ENCODE measurements at regions not wholly inside any gene's neighbourhood (a gene's known extent, or its start where the extent isn't known, plus 50 kb on each side); places are given as distances from the start of the nearest gene placed in this dataset.

GRCh38 chr12:80033448-80033847 is 65.9 kb upstream of the OTOGL start:
- Histone ChIP-seq H3K4me1 (ENCODE audit: control insufficient read depth, insufficient read depth, low read length) (no peaks in the 10 kb centered on the region), H4K20me1 (ENCODE audit: control insufficient read depth, insufficient read depth) (no peaks in the 10 kb centered on the region), H3K27me3 (replicated peaks in 1 of 2; ENCODE audit: control insufficient read depth in 2 of 2, insufficient read depth in 2 of 2, low read length in 1 of 2) (no peaks in the 10 kb centered on the region), H3K9ac (ENCODE audit: control insufficient read depth, insufficient read depth, low read length) (no peak overlapping the region), H3K9me3 (replicated peaks; ENCODE audit: control insufficient read depth, insufficient read depth, low read length) (no peaks in the 10 kb centered on the region), H3K4me2 (ENCODE audit: control insufficient read depth, insufficient read depth) (no peak overlapping the region), H3K27ac (ENCODE audit: control insufficient read depth, insufficient read depth) (no peak overlapping the region), H3K36me3 (ENCODE audit: control insufficient read depth in 2 of 2, insufficient read depth in 2 of 2, low read length in 1 of 2) (no peaks in the 10 kb centered on the region), H3K4me3 (no peak overlapping the region), H3K79me2 (ENCODE audit: control insufficient read depth, insufficient read depth, low read length) (no peaks in the 10 kb centered on the region), H2AFZ (ENCODE audit: control insufficient read depth, low read depth, low read length) (no peak overlapping the region)
- CTCF ChIA-PET, result no interaction called here
- FAIRE-seq (no peak), DNase-seq (ENCODE audit: low read depth, low spot score) (no peak), ATAC-seq (no peak)
- in situ Hi-C loops (cut with MboI), result no loop called here
- 34% methylated on average over 2 of the region's 2 CpGs for WGBS (ENCODE audit: insufficient coverage, insufficient replicate concordance, low lambda C conversion rate, missing lambda C conversion rate)
- intact Hi-C loops (cut with micrococcal nuclease; ENCODE audit: unreplicated experiment), result no loop called here
- no TSS peak for BruUV-seq (replicated peaks)
- POLR2A ChIA-PET, result no interaction called here
- RAD21 ChIA-PET (ENCODE audit: unreplicated experiment), result no interaction called here
- no peak for TF ChIP-seq TARDBP (IDR thresholded peaks at IDR 0.05; ENCODE audit: borderline replicate concordance)
- no peak for TF ChIP-seq JUNB (IDR thresholded peaks at IDR 0.05)
- TF ChIP-seq SREBF1 (IDR thresholded peaks at IDR 0.05; ENCODE audit: low read length), result no peak
- no peak for TF ChIP-seq CHD1 (IDR thresholded peaks at IDR 0.05; ENCODE audit: low read depth, low read length)
- TF ChIP-seq ZBED1 (IDR thresholded peaks at IDR 0.05; ENCODE audit: borderline replicate concordance), result no peak
- TF ChIP-seq NBN (IDR thresholded peaks at IDR 0.05), result no peak
- SMC1A ChIA-PET (ENCODE audit: uncharacterized antibody, unreplicated experiment), result interaction anchor here (1.4 kb wide), 1 partner anchor 17 kb away, joined by 4 read pairs; no protein-coding TSS in a partner anchor

GRCh38 chr12:80032946-80033345 is 66.4 kb upstream of the OTOGL start:
- ChIA-PET CTCF (interaction anchor here (0.9 kb wide), 1 partner anchor 9 kb away, joined by 3 read pairs; no protein-coding TSS in a partner anchor), SMC1A (ENCODE audit: uncharacterized antibody, unreplicated experiment) (interaction anchor here (0.6 to 1.4 kb wide), 2 partner anchors 16 to 59 kb away, joined by 4 read pairs; no protein-coding TSS in a partner anchor), POLR2A (no interaction called here), RAD21 (ENCODE audit: unreplicated experiment) (no interaction called here)
- H3K36me3 ChIP-seq (ENCODE audit: control insufficient read depth in 2 of 2, insufficient read depth in 2 of 2, low read length in 1 of 2), result no peaks in the 10 kb centered on the region
- no peak for DNase-seq (ENCODE audit: low read depth, low spot score)
- no peaks in the 10 kb centered on the region for H3K27me3 ChIP-seq (replicated peaks in 1 of 2; ENCODE audit: control insufficient read depth in 2 of 2, insufficient read depth in 2 of 2, low read length in 1 of 2)
- H3K9me3 ChIP-seq (replicated peaks; ENCODE audit: control insufficient read depth, insufficient read depth, low read length), result no peaks in the 10 kb centered on the region
- H2AFZ ChIP-seq (ENCODE audit: control insufficient read depth, low read depth, low read length), result no peak overlapping the region
- no peak overlapping the region for H3K4me3 ChIP-seq
- no peak overlapping the region for H3K4me2 ChIP-seq (ENCODE audit: control insufficient read depth, insufficient read depth)
- intact Hi-C loops (cut with micrococcal nuclease; ENCODE audit: unreplicated experiment) (no loop called here), in situ Hi-C loops (cut with MboI) (no loop called here)
- H3K9ac ChIP-seq (ENCODE audit: control insufficient read depth, insufficient read depth, low read length), result no peak overlapping the region
- no peak for FAIRE-seq
- H4K20me1 ChIP-seq (ENCODE audit: control insufficient read depth, insufficient read depth), result no peaks in the 10 kb centered on the region
- no peak overlapping the region for H3K27ac ChIP-seq (ENCODE audit: control insufficient read depth, insufficient read depth)
- no peaks in the 10 kb centered on the region for H3K4me1 ChIP-seq (ENCODE audit: control insufficient read depth, insufficient read depth, low read length)
- no peaks in the 10 kb centered on the region for H3K79me2 ChIP-seq (ENCODE audit: control insufficient read depth, insufficient read depth, low read length)
- no TSS peak for BruUV-seq (replicated peaks)
- ATAC-seq, result no peak
- WGBS (ENCODE audit: insufficient coverage, insufficient replicate concordance, low lambda C conversion rate, missing lambda C conversion rate), result 0% methylated on average over 1 of the region's 1 CpG
- TF ChIP-seq HCFC1 (IDR thresholded peaks at IDR 0.05; ENCODE audit: low read length) (no peak), ZNF207 (IDR thresholded peaks at IDR 0.05; ENCODE audit: borderline replicate concordance) (no peak), POLR2A (IDR thresholded peaks at IDR 0.05; ENCODE audit: low read depth, low read length) (no peak), NFYB (IDR thresholded peaks at IDR 0.05; ENCODE audit: insufficient read depth, low read depth, low read length) (no peak), CUX1 (IDR thresholded peaks at IDR 0.05; ENCODE audit: insufficient replicate concordance, low read depth, low read length) (no peak), MXI1 (IDR thresholded peaks at IDR 0.05; ENCODE audit: low read depth, low read length) (no peak), DPF2 (IDR thresholded peaks at IDR 0.05) (no peak), EZH2 (IDR thresholded peaks at IDR 0.05; ENCODE audit: borderline replicate concordance, control insufficient read depth, low read depth, low read length) (no peak)
- TF ChIP-seq, protein P1, sequence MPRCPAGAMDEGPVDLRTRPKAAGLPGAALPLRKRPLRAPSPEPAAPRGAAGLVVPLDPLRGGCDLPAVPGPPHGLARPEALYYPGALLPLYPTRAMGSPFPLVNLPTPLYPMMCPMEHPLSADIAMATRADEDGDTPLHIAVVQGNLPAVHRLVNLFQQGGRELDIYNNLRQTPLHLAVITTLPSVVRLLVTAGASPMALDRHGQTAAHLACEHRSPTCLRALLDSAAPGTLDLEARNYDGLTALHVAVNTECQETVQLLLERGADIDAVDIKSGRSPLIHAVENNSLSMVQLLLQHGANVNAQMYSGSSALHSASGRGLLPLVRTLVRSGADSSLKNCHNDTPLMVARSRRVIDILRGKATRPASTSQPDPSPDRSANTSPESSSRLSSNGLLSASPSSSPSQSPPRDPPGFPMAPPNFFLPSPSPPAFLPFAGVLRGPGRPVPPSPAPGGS (IDR thresholded peaks at IDR 0.05; ENCODE audit: borderline replicate concordance, insufficient read depth, low read depth, low read length, poor library complexity, severe bottlenecking), result no peak

Data from GM12878 (cell line).